Endodermal cell (in vitro differentiated cells): ENCODE measurements at regions not wholly inside any gene's neighbourhood (a gene's known extent, or its start where the extent isn't known, plus 50 kb on each side); places are given as distances from the start of the nearest gene placed in this dataset.
A peak's percentile ranks its signal among the peaks of the same experiment; 100 is the strongest.

ENCODE experiments used
- DNase-seq: peaks from one replicate; pipeline ENCODE4 v3.0.0-alpha.2; 2017
- H3K27ac ChIP-seq: 2 replicates; pipeline ENCODE4 v1.5.1; 2013; ENCODE audit warnings: mild to moderate bottlenecking, low read depth, low read length, moderate library complexity
- H3K27me3 ChIP-seq: 2 replicates; pipeline ENCODE4 v1.6.1; 2013; ENCODE audit warnings: mild to moderate bottlenecking, low read length, moderate library complexity; ENCODE audit not compliant: insufficient read depth, control insufficient read depth, poor library complexity, severe bottlenecking
- H3K36me3 ChIP-seq: 2 replicates; pipeline ENCODE4 v1.7.0; 2013; ENCODE audit warnings: mild to moderate bottlenecking, low read length, moderate library complexity; ENCODE audit not compliant: control insufficient read depth, insufficient read depth
- H3K4me1 ChIP-seq: one replicate; pipeline ENCODE4 v1.7.0; 2013; ENCODE audit warnings: low read length; ENCODE audit not compliant: control insufficient read depth, insufficient read depth
- H3K4me3 ChIP-seq: 2 replicates; pipeline ENCODE4 v1.5.1; 2013; ENCODE audit warnings: mild to moderate bottlenecking, low read length, moderate library complexity
- H3K9ac ChIP-seq: 2 replicates; pipeline ENCODE4 v1.6.1; 2013; ENCODE audit warnings: mild to moderate bottlenecking, low read length, moderate library complexity; ENCODE audit not compliant: poor library complexity, severe bottlenecking; ENCODE audit errors: extremely low read depth
- H3K9me3 ChIP-seq: 2 replicates; pipeline ENCODE4 v1.6.1; 2013; ENCODE audit warnings: mild to moderate bottlenecking, low read length, moderate library complexity; ENCODE audit not compliant: control insufficient read depth
- H3K27ac Mint-ChIP-seq: 2 replicates; pipeline ENCODE4 v1.8.0; 2020; ENCODE audit warnings: mixed read lengths
- H3K27me3 Mint-ChIP-seq: 2 replicates; pipeline ENCODE4 v1.8.0; 2021; ENCODE audit warnings: mild to moderate bottlenecking, mixed read lengths; ENCODE audit not compliant: insufficient read depth
- H3K36me3 Mint-ChIP-seq: 2 replicates; pipeline ENCODE4 v1.8.0; 2020; ENCODE audit warnings: low read depth, mixed read lengths
- H3K4me1 Mint-ChIP-seq: 2 replicates; pipeline ENCODE4 v1.8.0; 2020; ENCODE audit warnings: mixed read lengths
- H3K4me3 Mint-ChIP-seq: 2 replicates; pipeline ENCODE4 v1.8.0; 2020; ENCODE audit warnings: mild to moderate bottlenecking, moderate library complexity, mixed read lengths
- H3K9me3 Mint-ChIP-seq: 2 replicates; pipeline ENCODE4 v1.8.0; 2020; ENCODE audit warnings: mild to moderate bottlenecking, mixed read lengths
- WGBS, 2 experiments: methylation state at CpG; one replicate each; pipeline versions ENCODE4 v1.1.5 to v1.1.7; 2013; ENCODE audit warnings: missing lambda C conversion rate in 2 of 2, mixed read lengths in 1 of 2; ENCODE audit not compliant: insufficient coverage in 1 of 2, insufficient read length in 1 of 2; 5-methylcytosine and 5-hydroxymethylcytosine counted together
- TF ChIP-seq, protein P1 (sequence below): fragments of 200-600 bp; sonication (generic); conservative IDR thresholded peaks from 2 replicates; pipeline ENCODE4 v1.5.0; 2021; ENCODE audit warnings: antibody characterized with exemption, mild to moderate bottlenecking

DNA sequence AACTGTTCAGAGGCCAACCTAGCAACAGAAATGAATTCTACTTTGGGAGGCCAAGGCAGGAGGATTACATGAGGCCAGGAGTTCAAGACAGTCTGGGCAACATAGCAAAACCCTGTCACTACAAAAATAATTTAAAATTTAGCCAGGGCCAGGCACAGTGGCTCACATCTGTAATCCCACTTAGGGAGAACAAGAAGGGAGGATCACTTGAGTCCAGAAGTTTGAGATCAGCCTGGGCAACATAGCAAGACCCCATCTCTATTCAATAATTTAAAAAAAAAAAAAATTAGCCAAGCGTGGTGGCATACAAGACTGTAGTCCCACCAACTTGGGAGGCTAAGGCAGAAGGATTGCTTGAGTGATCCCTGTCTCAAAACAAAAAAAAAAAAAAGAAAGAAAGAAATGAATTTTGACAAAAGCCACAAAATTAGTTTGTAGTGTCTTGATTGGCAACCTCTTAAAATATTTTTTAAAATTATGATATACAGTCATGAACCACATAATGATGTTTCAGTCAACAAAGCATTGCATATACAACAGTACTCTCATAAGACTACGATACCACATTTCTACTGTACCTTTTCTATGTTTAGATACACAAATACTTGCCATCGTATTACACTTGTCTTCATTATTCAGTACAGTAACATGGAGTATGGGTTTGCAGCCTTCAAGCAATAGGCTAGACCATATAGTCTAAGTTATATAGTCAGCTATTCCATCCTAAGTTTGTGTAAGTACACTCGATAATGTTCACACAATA is 130.7 kb downstream of the ZFP36L2 start:
- Mint-ChIP-seq H3K27me3 (peaks cover 18% of the 10 kb centered on the region), H3K9me3 (peaks cover 14% of the 10 kb centered on the region), H3K4me1 (peaks cover 7% of the 10 kb centered on the region), H3K36me3 (peaks cover 3% of the 10 kb centered on the region), H3K4me3 (no peak overlapping the region), H3K27ac (no peak overlapping the region)
- no peaks in the 10 kb centered on the region for H3K36me3 ChIP-seq
- TF ChIP-seq, protein P1, sequence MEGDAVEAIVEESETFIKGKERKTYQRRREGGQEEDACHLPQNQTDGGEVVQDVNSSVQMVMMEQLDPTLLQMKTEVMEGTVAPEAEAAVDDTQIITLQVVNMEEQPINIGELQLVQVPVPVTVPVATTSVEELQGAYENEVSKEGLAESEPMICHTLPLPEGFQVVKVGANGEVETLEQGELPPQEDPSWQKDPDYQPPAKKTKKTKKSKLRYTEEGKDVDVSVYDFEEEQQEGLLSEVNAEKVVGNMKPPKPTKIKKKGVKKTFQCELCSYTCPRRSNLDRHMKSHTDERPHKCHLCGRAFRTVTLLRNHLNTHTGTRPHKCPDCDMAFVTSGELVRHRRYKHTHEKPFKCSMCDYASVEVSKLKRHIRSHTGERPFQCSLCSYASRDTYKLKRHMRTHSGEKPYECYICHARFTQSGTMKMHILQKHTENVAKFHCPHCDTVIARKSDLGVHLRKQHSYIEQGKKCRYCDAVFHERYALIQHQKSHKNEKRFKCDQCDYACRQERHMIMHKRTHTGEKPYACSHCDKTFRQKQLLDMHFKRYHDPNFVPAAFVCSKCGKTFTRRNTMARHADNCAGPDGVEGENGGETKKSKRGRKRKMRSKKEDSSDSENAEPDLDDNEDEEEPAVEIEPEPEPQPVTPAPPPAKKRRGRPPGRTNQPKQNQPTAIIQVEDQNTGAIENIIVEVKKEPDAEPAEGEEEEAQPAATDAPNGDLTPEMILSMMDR = no peak
- H3K4me1 ChIP-seq = peaks cover 5% of the 10 kb centered on the region
- no peak overlapping the region for H3K4me3 ChIP-seq
- H3K9ac ChIP-seq = no peak overlapping the region
- no peak for DNase-seq
- H3K9me3 ChIP-seq = peaks cover 18% of the 10 kb centered on the region
- H3K27me3 ChIP-seq = no peaks in the 10 kb centered on the region
- no peak overlapping the region for H3K27ac ChIP-seq
- WGBS, 2 experiments = 92 to 95% methylated on average over 3 to 4 of the region's 4 CpGs

GRCh38 chr2:43092520-43093179 is 133.8 kb downstream of the ZFP36L2 start:
- TF ChIP-seq, protein P1 = no peak
- peaks cover 6% of the 10 kb centered on the region for H3K36me3 Mint-ChIP-seq

GRCh38 chr2:43090317-43090716 is 136.1 kb downstream of the ZFP36L2 start:
- Histone ChIP-seq H3K27ac (no peak overlapping the region), H3K27me3 (no peaks in the 10 kb centered on the region), H3K4me3 (peak overlapping the region; percentile 52), H3K4me1 (peaks cover 17% of the 10 kb centered on the region), H3K36me3 (no peaks in the 10 kb centered on the region), H3K9me3 (peaks cover 21% of the 10 kb centered on the region), H3K9ac (no peak overlapping the region)
- Mint-ChIP-seq H3K27me3 (no peaks in the 10 kb centered on the region), H3K36me3 (peaks cover 6% of the 10 kb centered on the region), H3K4me3 (no peak overlapping the region), H3K9me3 (peaks cover 28% of the 10 kb centered on the region), H3K4me1 (peaks cover 29% of the 10 kb centered on the region), H3K27ac (no peak overlapping the region)
- no peak for DNase-seq
- TF ChIP-seq, protein P1 = no peak
- WGBS, 2 experiments = 0% methylated on average over 1 of the region's 1 CpG

More at GRCh38 chr2:43092520-43093179, 133.8 kb downstream of the ZFP36L2 start:
- H3K36me3 ChIP-seq = no peaks in the 10 kb centered on the region
- no peaks in the 10 kb centered on the region for H3K27me3 ChIP-seq
- H3K9ac ChIP-seq = no peak overlapping the region
- H3K9me3 Mint-ChIP-seq = peaks cover 28% of the 10 kb centered on the region
- no peak overlapping the region for H3K4me3 Mint-ChIP-seq
- H3K27ac Mint-ChIP-seq = no peak overlapping the region
- no peaks in the 10 kb centered on the region for H3K27me3 Mint-ChIP-seq
- peaks cover 10% of the 10 kb centered on the region for H3K4me1 ChIP-seq
- no peak overlapping the region for H3K27ac ChIP-seq
- 85 to 90% methylated on average over 2 of the region's 2 CpGs for WGBS, 2 experiments
- H3K4me1 Mint-ChIP-seq = peaks cover 22% of the 10 kb centered on the region
- no peak for DNase-seq
- H3K9me3 ChIP-seq = peaks cover 29% of the 10 kb centered on the region
- no peak overlapping the region for H3K4me3 ChIP-seq
